Fibroblast of skin of left quadriceps (primary cell): ENCODE measurements at regions not wholly inside any gene's neighbourhood (a gene's known extent, or its start where the extent isn't known, plus 50 kb on each side); places are given as distances from the start of the nearest gene placed in this dataset.

ENCODE experiments used
- DNase-seq, 2 experiments: peaks; one replicate each; pipeline ENCODE4 v3.0.0-alpha.2; 2013; ENCODE audit warnings: low read depth in 2 of 2

GRCh38 chr5:133829786-133830185, 138.6 kb downstream of the C5orf15 start:
- DNase-seq: no peak

GRCh38 chr5:133828722-133829121, 139.7 kb downstream of the C5orf15 start:
- no peak for DNase-seq

- DNase-seq: no peak
Measured at GRCh38 chr5:133827830-133828229, 140.6 kb downstream of the C5orf15 start.

- DNase-seq: no peak
Measured at GRCh38 chr5:133827011-133827410, 141.4 kb downstream of the C5orf15 start.

GRCh38 chr5:133825631-133826289, 142.7 kb downstream of the C5orf15 start:
- no peak for DNase-seq

- no peak for DNase-seq
Measured at GRCh38 chr5:133824661-133825254, 143.7 kb downstream of the C5orf15 start.

- DNase-seq: no peak
Measured at GRCh38 chr5:133821889-133822288, 146.5 kb downstream of the C5orf15 start.

- DNase-seq: no peak
Measured at GRCh38 chr5:133821311-133821741, 147.1 kb downstream of the C5orf15 start.

- DNase-seq: no peak
Measured at GRCh38 chr5:133820507-133820906, 147.9 kb downstream of the C5orf15 start.

GRCh38 chr5:133819977-133820471, 148.4 kb downstream of the C5orf15 start:
- no peak for DNase-seq

- DNase-seq: no peak
Measured at GRCh38 chr5:133818869-133819600, 149.4 kb downstream of the C5orf15 start.

GRCh38 chr5:133818031-133818431, 150.4 kb downstream of the C5orf15 start:
- DNase-seq: no peak

- no peak for DNase-seq
Measured at GRCh38 chr5:133817456-133817855, 151.0 kb downstream of the C5orf15 start.

- DNase-seq: no peak
Measured at GRCh38 chr5:133816791-133817190, 151.6 kb downstream of the C5orf15 start.

GRCh38 chr5:133814152-133814551, 154.3 kb downstream of the C5orf15 start:
- DNase-seq: no peak

GRCh38 chr5:133811168-133811567, 157.3 kb downstream of the C5orf15 start:
- no peak for DNase-seq

- DNase-seq: no peak
Measured at GRCh38 chr5:133809801-133810200, 158.6 kb downstream of the C5orf15 start.

- no peak for DNase-seq
Measured at GRCh38 chr5:133807348-133807747, 161.1 kb downstream of the C5orf15 start.

- DNase-seq: no peak
Measured at GRCh38 chr5:133806847-133807246, 161.6 kb downstream of the C5orf15 start.

GRCh38 chr5:133801955-133802751, 166.3 kb downstream of the C5orf15 start:
- no peak for DNase-seq

GRCh38 chr5:133801431-133801830, 167.0 kb downstream of the C5orf15 start:
- DNase-seq: no peak
